ENCODE measurements at regions not wholly inside any gene's neighbourhood (a gene's known extent, or its start where the extent isn't known, plus 50 kb on each side); places are given as distances from the start of the nearest gene placed in this dataset.

- ATAC-seq (ENCODE audit: low FRiP score) (no peak), DNase-seq (ENCODE audit: low spot score) (no peak)
- no peak for TF ChIP-seq CTCF (IDR thresholded peaks at IDR 0.05)
Observed at GRCh38 chr2:240209493-240209892, 69.0 kb upstream of the OTOS start.

GRCh38 chr2:240210198-240210965 is 69.9 kb upstream of the OTOS start:
- no peak for ATAC-seq (ENCODE audit: low FRiP score)
- DNase-seq (ENCODE audit: low spot score): no peak
- TF ChIP-seq CTCF (IDR thresholded peaks at IDR 0.05): no peak

GRCh38 chr2:240211096-240211495 is 70.6 kb upstream of the OTOS start:
- no peak for DNase-seq (ENCODE audit: low spot score)
- no peak for TF ChIP-seq CTCF (IDR thresholded peaks at IDR 0.05)
- no peak for ATAC-seq (ENCODE audit: low FRiP score)

GRCh38 chr2:240211598-240212424 is 71.4 kb upstream of the OTOS start:
- ATAC-seq (ENCODE audit: low FRiP score) (no peak), DNase-seq (ENCODE audit: low spot score) (no peak)
- TF ChIP-seq CTCF (IDR thresholded peaks at IDR 0.05): no peak

GRCh38 chr2:240212425-240213225 is 72.2 kb upstream of the OTOS start:
- TF ChIP-seq CTCF (IDR thresholded peaks at IDR 0.05): no peak
- ATAC-seq (ENCODE audit: low FRiP score) (no peak), DNase-seq (ENCODE audit: low spot score) (no peak)

- no peak for ATAC-seq (ENCODE audit: low FRiP score)
- no peak for TF ChIP-seq CTCF (IDR thresholded peaks at IDR 0.05)
- DNase-seq (ENCODE audit: low spot score): no peak
Observed at GRCh38 chr2:240213226-240213475, 72.7 kb upstream of the OTOS start.

All from omental fat pad (tissue), 3 donors.